ENCODE measurements at regions not wholly inside any gene's neighbourhood (a gene's known extent, or its start where the extent isn't known, plus 50 kb on each side); places are given as distances from the start of the nearest gene placed in this dataset.

DNA sequence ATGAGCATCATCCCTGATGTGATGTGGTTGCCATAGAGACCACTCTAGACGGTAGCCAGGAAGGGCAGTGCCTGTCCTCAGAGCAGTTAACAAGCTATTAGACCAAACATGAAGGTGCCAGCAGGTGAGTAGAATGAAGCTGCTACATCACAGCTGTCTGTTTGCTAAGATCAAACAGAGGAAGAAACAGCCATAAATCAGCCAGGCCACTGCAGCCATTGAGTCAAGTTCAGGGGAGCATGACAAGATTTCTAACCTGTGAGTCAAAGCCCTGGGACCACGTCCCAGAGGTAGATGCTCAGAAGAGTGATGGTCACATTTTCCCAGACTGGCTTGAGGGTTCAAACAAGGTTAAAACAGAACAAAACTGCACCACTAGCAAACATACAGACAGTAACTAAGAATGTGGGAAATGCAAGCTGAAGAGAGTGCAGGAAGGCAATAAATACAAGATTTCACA lies 450.6 kb upstream of the DAB1 start:
- no peak for FAIRE-seq
- no peak overlapping the region for H3K27ac ChIP-seq (ENCODE audit: low read depth, low read length)
- H3K27me3 ChIP-seq (ENCODE audit: insufficient read depth, low read length), result peaks cover 5% of the 10 kb centered on the region
- no peak overlapping the region for H3K4me2 ChIP-seq (ENCODE audit: low read length)
- no peaks in the 10 kb centered on the region for H3K9me3 ChIP-seq (ENCODE audit: insufficient read depth, low read depth, low read length)
- no peaks in the 10 kb centered on the region for H3K4me1 ChIP-seq (ENCODE audit: insufficient read depth, low read length)
- H3K27ac Mint-ChIP-seq (ENCODE audit: unreplicated experiment), result no peak overlapping the region
- no peaks in the 10 kb centered on the region for H3K36me3 Mint-ChIP-seq (ENCODE audit: low read depth, unreplicated experiment)
- no peak overlapping the region for H3K4me3 Mint-ChIP-seq (ENCODE audit: unreplicated experiment)
- DNase-seq (ENCODE audit: low read depth), result peak; percentile 84
- H3K4me1 Mint-ChIP-seq (ENCODE audit: low read depth, unreplicated experiment), result no peaks in the 10 kb centered on the region
- H3K36me3 ChIP-seq (ENCODE audit: insufficient read depth, low read length), result no peaks in the 10 kb centered on the region
- peaks cover 1% of the 10 kb centered on the region for H3K9me3 Mint-ChIP-seq (ENCODE audit: unreplicated experiment)
- peaks cover 18% of the 10 kb centered on the region for H3K27me3 Mint-ChIP-seq (ENCODE audit: low read depth, unreplicated experiment)
- TF ChIP-seq, protein P1, sequence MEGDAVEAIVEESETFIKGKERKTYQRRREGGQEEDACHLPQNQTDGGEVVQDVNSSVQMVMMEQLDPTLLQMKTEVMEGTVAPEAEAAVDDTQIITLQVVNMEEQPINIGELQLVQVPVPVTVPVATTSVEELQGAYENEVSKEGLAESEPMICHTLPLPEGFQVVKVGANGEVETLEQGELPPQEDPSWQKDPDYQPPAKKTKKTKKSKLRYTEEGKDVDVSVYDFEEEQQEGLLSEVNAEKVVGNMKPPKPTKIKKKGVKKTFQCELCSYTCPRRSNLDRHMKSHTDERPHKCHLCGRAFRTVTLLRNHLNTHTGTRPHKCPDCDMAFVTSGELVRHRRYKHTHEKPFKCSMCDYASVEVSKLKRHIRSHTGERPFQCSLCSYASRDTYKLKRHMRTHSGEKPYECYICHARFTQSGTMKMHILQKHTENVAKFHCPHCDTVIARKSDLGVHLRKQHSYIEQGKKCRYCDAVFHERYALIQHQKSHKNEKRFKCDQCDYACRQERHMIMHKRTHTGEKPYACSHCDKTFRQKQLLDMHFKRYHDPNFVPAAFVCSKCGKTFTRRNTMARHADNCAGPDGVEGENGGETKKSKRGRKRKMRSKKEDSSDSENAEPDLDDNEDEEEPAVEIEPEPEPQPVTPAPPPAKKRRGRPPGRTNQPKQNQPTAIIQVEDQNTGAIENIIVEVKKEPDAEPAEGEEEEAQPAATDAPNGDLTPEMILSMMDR (IDR thresholded peaks at IDR 0.05; ENCODE audit: insufficient read depth, low read depth, low read length), result no peak
- no peak for TF ChIP-seq EZH2 (IDR thresholded peaks at IDR 0.05; ENCODE audit: insufficient read depth, low read length)
- H3K4me3 ChIP-seq (ENCODE audit: insufficient read depth, low read depth, low read length), result no peak overlapping the region
- no peak overlapping the region for H3K9ac ChIP-seq (ENCODE audit: low read length)
- H4K20me1 ChIP-seq (ENCODE audit: insufficient read depth, low read length), result no peaks in the 10 kb centered on the region
- no peaks in the 10 kb centered on the region for H3K79me2 ChIP-seq (ENCODE audit: insufficient read depth, low read length)
- no peak overlapping the region for H2AFZ ChIP-seq (ENCODE audit: low read depth, low read length)

DNA sequence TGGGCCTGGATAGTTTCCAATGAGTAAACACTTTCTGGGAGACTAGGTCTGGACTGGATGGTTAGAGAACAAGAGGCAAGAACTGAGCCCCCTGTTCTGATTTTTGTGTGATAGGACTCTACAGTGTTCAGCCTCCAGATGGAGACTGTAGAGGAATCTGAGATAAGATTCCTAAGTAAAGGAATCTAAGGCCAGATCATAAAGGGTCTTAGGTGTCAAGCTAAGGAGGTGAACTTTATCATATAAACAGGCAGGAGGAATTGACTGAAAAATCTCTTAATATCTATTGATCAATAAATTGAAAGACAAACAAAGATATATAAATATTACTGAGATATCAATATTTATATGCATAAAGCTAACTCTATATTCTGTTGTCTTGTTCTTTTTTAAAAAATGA lies 449.1 kb upstream of the DAB1 start:
- FAIRE-seq (no peak), DNase-seq (ENCODE audit: low read depth) (no peak)
- no peak overlapping the region for H3K27ac ChIP-seq (ENCODE audit: low read depth, low read length)
- H3K9me3 ChIP-seq (ENCODE audit: insufficient read depth, low read depth, low read length), result no peaks in the 10 kb centered on the region
- no peaks in the 10 kb centered on the region for H3K4me1 ChIP-seq (ENCODE audit: insufficient read depth, low read length)
- no peak overlapping the region for H2AFZ ChIP-seq (ENCODE audit: low read depth, low read length)
- peaks cover 5% of the 10 kb centered on the region for H3K27me3 ChIP-seq (ENCODE audit: insufficient read depth, low read length)
- H3K27ac Mint-ChIP-seq (ENCODE audit: unreplicated experiment), result no peak overlapping the region
- no peaks in the 10 kb centered on the region for H3K36me3 Mint-ChIP-seq (ENCODE audit: low read depth, unreplicated experiment)
- no peak overlapping the region for H3K4me3 ChIP-seq (ENCODE audit: insufficient read depth, low read depth, low read length)
- TF ChIP-seq, protein P1 (IDR thresholded peaks at IDR 0.05; ENCODE audit: insufficient read depth, low read depth, low read length), result no peak
- TF ChIP-seq EZH2 (IDR thresholded peaks at IDR 0.05; ENCODE audit: insufficient read depth, low read length), result no peak
- H3K27me3 Mint-ChIP-seq (ENCODE audit: low read depth, unreplicated experiment), result peaks cover 18% of the 10 kb centered on the region
- no peaks in the 10 kb centered on the region for H4K20me1 ChIP-seq (ENCODE audit: insufficient read depth, low read length)
- no peaks in the 10 kb centered on the region for H3K79me2 ChIP-seq (ENCODE audit: insufficient read depth, low read length)
- no peaks in the 10 kb centered on the region for H3K36me3 ChIP-seq (ENCODE audit: insufficient read depth, low read length)
- peaks cover 1% of the 10 kb centered on the region for H3K9me3 Mint-ChIP-seq (ENCODE audit: unreplicated experiment)
- no peak overlapping the region for H3K9ac ChIP-seq (ENCODE audit: low read length)
- H3K4me2 ChIP-seq (ENCODE audit: low read length), result no peak overlapping the region
- H3K4me3 Mint-ChIP-seq (ENCODE audit: unreplicated experiment), result no peak overlapping the region
- no peaks in the 10 kb centered on the region for H3K4me1 Mint-ChIP-seq (ENCODE audit: low read depth, unreplicated experiment)

DNA sequence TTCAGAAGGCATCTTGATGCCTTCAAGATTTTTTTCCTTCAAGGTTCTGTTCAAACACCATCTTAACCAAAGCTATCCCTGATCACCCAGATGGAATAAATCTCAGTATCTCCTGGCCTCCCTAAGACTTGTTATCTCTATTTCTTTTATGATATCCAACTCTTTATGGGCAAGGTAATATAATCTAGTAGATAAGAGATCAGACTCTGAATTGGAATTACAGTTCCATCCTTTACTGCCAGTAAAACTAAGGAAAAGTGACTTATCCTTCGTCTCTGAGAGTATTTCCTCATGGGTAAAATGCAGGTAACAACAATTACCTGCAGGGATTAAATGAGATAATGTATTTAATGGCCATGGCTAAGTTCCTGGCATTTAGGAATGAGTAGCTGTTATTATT lies 445.0 kb upstream of the DAB1 start:
- no peak for DNase-seq (ENCODE audit: low read depth)
- no peak overlapping the region for H3K27ac Mint-ChIP-seq (ENCODE audit: unreplicated experiment)
- H3K9me3 ChIP-seq (ENCODE audit: insufficient read depth, low read depth, low read length), result no peaks in the 10 kb centered on the region
- H3K27ac ChIP-seq (ENCODE audit: low read depth, low read length), result no peak overlapping the region
- no peaks in the 10 kb centered on the region for H3K4me1 ChIP-seq (ENCODE audit: insufficient read depth, low read length)
- no peaks in the 10 kb centered on the region for H3K36me3 Mint-ChIP-seq (ENCODE audit: low read depth, unreplicated experiment)
- no peaks in the 10 kb centered on the region for H3K79me2 ChIP-seq (ENCODE audit: insufficient read depth, low read length)
- peaks cover 1% of the 10 kb centered on the region for H3K27me3 Mint-ChIP-seq (ENCODE audit: low read depth, unreplicated experiment)
- no peaks in the 10 kb centered on the region for H3K36me3 ChIP-seq (ENCODE audit: insufficient read depth, low read length)
- no peak overlapping the region for H3K4me3 Mint-ChIP-seq (ENCODE audit: unreplicated experiment)
- peaks cover 1% of the 10 kb centered on the region for H3K9me3 Mint-ChIP-seq (ENCODE audit: unreplicated experiment)
- FAIRE-seq, result no peak
- no peak overlapping the region for H3K9ac ChIP-seq (ENCODE audit: low read length)
- H3K4me2 ChIP-seq (ENCODE audit: low read length), result no peak overlapping the region
- H3K27me3 ChIP-seq (ENCODE audit: insufficient read depth, low read length), result peaks cover 2% of the 10 kb centered on the region
- H3K4me1 Mint-ChIP-seq (ENCODE audit: low read depth, unreplicated experiment), result no peaks in the 10 kb centered on the region
- no peak overlapping the region for H3K4me3 ChIP-seq (ENCODE audit: insufficient read depth, low read depth, low read length)
- H4K20me1 ChIP-seq (ENCODE audit: insufficient read depth, low read length), result no peaks in the 10 kb centered on the region
- TF ChIP-seq EZH2 (IDR thresholded peaks at IDR 0.05; ENCODE audit: insufficient read depth, low read length), result no peak
- TF ChIP-seq, protein P1 (IDR thresholded peaks at IDR 0.05; ENCODE audit: insufficient read depth, low read depth, low read length), result no peak
- no peak overlapping the region for H2AFZ ChIP-seq (ENCODE audit: low read depth, low read length)

Data from astrocyte (in vitro differentiated cells and primary cell).